Naive thymus-derived CD8-positive, alpha-beta T cell (primary cell): ENCODE measurements at regions not wholly inside any gene's neighbourhood (a gene's known extent, or its start where the extent isn't known, plus 50 kb on each side); places are given as distances from the start of the nearest gene placed in this dataset.

Experiments used
- ATAC-seq, 2 donors: fragments of 150-1000 bp; cut with Tn5 transposase in 1 of 2; sonication (Bioruptor Pico), chemical (Tn5 transposase) in 1 of 2; 1 replicate in 1 of 2; 2 replicates in 1 of 2; pipeline ENCODE4 v1.10.0; 2021; ENCODE audit warnings: mild to moderate bottlenecking in 2 of 2, moderate library complexity in 2 of 2
- POLR2A ChIA-PET: fragments of 350-600 bp; sonication (Branson Sonifier 250); formaldehyde crosslinking; loops from one replicate; lab custom pipeline; 2021; ENCODE audit warnings: antibody characterized with exemption; lab: Charles Lee
- DNase-seq, 10 donors: peaks; one replicate each; pipeline versions ENCODE4 v3.0.0 to v3.0.0-alpha.2; 2020 to 2022
- H3K27ac Mint-ChIP-seq, 10 donors: one replicate each; pipeline ENCODE4 v1.8.0; 2020 to 2022; ENCODE audit warnings: mild to moderate bottlenecking in 10 of 10, mixed read lengths in 10 of 10, moderate library complexity in 4 of 10, inconsistent platforms in 1 of 10
- H3K27me3 Mint-ChIP-seq, 5 donors: one replicate each; pipeline ENCODE4 v1.8.0; 2021 to 2022; ENCODE audit warnings: mixed read lengths in 5 of 5
- H3K36me3 Mint-ChIP-seq, 3 donors: one replicate each; pipeline ENCODE4 v1.8.0; 2020 to 2022; ENCODE audit warnings: mixed read lengths in 3 of 3, mild to moderate bottlenecking in 2 of 3, inconsistent platforms in 1 of 3
- H3K4me1 Mint-ChIP-seq, 4 donors: one replicate each; pipeline ENCODE4 v1.8.0; 2021 to 2022; ENCODE audit warnings: mixed read lengths in 4 of 4
- H3K4me3 Mint-ChIP-seq, 10 donors: one replicate each; pipeline ENCODE4 v1.8.0; 2020 to 2022; ENCODE audit warnings: mild to moderate bottlenecking in 10 of 10, mixed read lengths in 10 of 10, moderate library complexity in 6 of 10, inconsistent platforms in 1 of 10
- H3K9me3 Mint-ChIP-seq, 9 donors: one replicate each; pipeline ENCODE4 v1.8.0; 2020 to 2022; ENCODE audit warnings: mixed read lengths in 9 of 9, mild to moderate bottlenecking in 3 of 9, inconsistent platforms in 1 of 9, moderate library complexity in 1 of 9

- peaks cover 0 to 5% (median 0%) of the 10 kb centered on the region in 3 donors for H3K36me3 Mint-ChIP-seq
- H3K9me3 Mint-ChIP-seq, result peaks cover 2 to 23% (median 7%) of the 10 kb centered on the region in 9 donors
- H3K27me3 Mint-ChIP-seq, result peaks cover 0 to 23% (median 0%) of the 10 kb centered on the region in 5 donors
- no peaks in the 10 kb centered on the region for H3K4me1 Mint-ChIP-seq
- DNase-seq (no peak), ATAC-seq (no peak)
- no peak overlapping the region for H3K4me3 Mint-ChIP-seq
- H3K27ac Mint-ChIP-seq, result no peak overlapping the region
- POLR2A ChIA-PET, result no interaction called here
Observed at GRCh38 chr17:12567077-12568053, 98.3 kb upstream of the MYOCD start.

- no peaks in the 10 kb centered on the region for H3K4me1 Mint-ChIP-seq
- no peak for ATAC-seq
- DNase-seq, result no peak
- POLR2A ChIA-PET, result no interaction called here
- H3K27me3 Mint-ChIP-seq, result peaks cover 0 to 19% (median 0%) of the 10 kb centered on the region in 5 donors
- no peak overlapping the region for H3K27ac Mint-ChIP-seq
- H3K9me3 Mint-ChIP-seq, result peaks cover 0 to 22% (median 7%) of the 10 kb centered on the region in 9 donors
- H3K36me3 Mint-ChIP-seq, result peaks cover 0 to 5% (median 0%) of the 10 kb centered on the region in 3 donors
- H3K4me3 Mint-ChIP-seq, result no peak overlapping the region
Observed at GRCh38 chr17:12568358-12569251, 97.1 kb upstream of the MYOCD start.

DNA sequence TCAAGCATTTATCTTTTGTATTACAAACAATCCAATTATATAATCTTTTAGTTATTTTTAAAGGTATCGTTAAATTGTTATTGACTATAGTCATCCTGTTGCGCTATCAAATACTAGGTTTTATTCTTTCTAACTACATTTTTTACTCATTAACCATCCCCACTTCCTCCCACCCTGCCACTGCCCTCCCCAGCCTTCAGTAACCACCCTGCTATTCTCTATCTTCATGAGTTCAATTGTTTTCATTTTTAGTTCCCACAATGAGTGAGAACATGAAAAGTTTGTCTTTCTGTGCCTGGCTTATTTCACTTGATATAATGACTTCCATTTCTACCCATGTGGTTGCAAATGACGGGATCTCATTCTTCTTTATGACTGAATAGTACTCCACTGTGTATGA lies 94.1 kb upstream of the MYOCD start:
- peaks cover 0 to 3% (median 0%) of the 10 kb centered on the region in 5 donors for H3K27me3 Mint-ChIP-seq
- H3K4me3 Mint-ChIP-seq, result no peak overlapping the region
- H3K36me3 Mint-ChIP-seq, result peaks cover 0 to 5% (median 0%) of the 10 kb centered on the region in 3 donors
- ATAC-seq, result no peak
- no peak for DNase-seq
- H3K9me3 Mint-ChIP-seq, result peaks cover 0 to 17% (median 3%) of the 10 kb centered on the region in 9 donors
- peak overlapping the region in 1 of 10 donors; percentile 0 for H3K27ac Mint-ChIP-seq
- H3K4me1 Mint-ChIP-seq, result no peaks in the 10 kb centered on the region
- POLR2A ChIA-PET, result no interaction called here

DNA sequence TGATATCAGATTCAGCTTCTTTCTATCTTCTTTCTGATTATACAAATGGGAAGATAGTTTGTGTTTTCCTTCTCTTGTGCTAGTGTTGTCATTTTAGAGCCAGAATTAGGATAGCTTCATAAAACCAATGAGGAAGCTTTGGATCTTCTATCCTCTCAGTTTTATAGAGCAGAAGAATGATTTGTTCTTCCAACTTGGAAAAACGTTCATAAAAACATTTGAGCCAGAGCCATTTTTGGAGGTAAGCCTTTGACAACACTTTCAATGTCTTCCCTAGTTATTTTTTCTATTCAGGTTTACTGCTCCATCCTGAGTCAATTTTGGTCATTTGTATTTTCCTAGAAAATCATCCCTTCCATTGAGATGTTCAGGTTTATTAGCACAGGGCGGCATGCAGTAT lies 91.2 kb upstream of the MYOCD start:
- no peak for ATAC-seq
- H3K27me3 Mint-ChIP-seq, result peaks cover 0 to 15% (median 2%) of the 10 kb centered on the region in 5 donors
- peaks cover 0 to 19% (median 5%) of the 10 kb centered on the region in 9 donors for H3K9me3 Mint-ChIP-seq
- no peak for DNase-seq
- H3K27ac Mint-ChIP-seq, result no peak overlapping the region
- POLR2A ChIA-PET, result no interaction called here
- no peaks in the 10 kb centered on the region for H3K4me1 Mint-ChIP-seq
- H3K36me3 Mint-ChIP-seq, result peaks cover 0 to 5% (median 0%) of the 10 kb centered on the region in 3 donors
- no peak overlapping the region for H3K4me3 Mint-ChIP-seq

GRCh38 chr17:12575641-12576040 lies 90.0 kb upstream of the MYOCD start:
- H3K4me3 Mint-ChIP-seq, result no peak overlapping the region
- POLR2A ChIA-PET, result no interaction called here
- no peak for DNase-seq
- H3K9me3 Mint-ChIP-seq, result peaks cover 0 to 18% (median 5%) of the 10 kb centered on the region in 9 donors
- H3K27ac Mint-ChIP-seq, result no peak overlapping the region
- no peak for ATAC-seq
- no peaks in the 10 kb centered on the region for H3K4me1 Mint-ChIP-seq
- H3K27me3 Mint-ChIP-seq, result peaks cover 0 to 18% (median 2%) of the 10 kb centered on the region in 5 donors
- H3K36me3 Mint-ChIP-seq, result peaks cover 0 to 5% (median 0%) of the 10 kb centered on the region in 3 donors

DNA sequence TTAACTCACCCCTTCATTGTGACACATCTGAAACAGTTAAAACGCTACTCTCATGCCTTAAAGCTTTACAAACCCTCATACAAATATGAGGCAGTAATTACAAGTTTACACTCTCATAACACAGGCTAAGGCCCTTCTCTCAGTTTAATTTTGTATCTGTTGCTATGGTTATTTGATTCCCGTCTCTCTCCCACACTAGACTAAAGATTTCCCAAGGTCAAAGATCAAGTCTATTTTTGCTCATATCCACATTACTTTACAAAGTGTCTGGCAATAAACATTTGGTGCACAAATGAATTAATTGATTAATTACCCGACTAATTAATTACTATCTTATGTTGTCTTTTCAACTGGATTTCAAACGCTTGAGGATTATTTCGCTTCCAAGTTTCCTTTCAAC lies 86.4 kb upstream of the MYOCD start:
- Mint-ChIP-seq H3K4me1 (no peaks in the 10 kb centered on the region), H3K27me3 (peaks cover 5 to 26% (median 7%) of the 10 kb centered on the region in 5 donors), H3K4me3 (no peak overlapping the region), H3K27ac (no peak overlapping the region), H3K9me3 (peaks cover 0 to 16% (median 2%) of the 10 kb centered on the region in 9 donors), H3K36me3 (peaks cover 0 to 5% (median 0%) of the 10 kb centered on the region in 3 donors)
- DNase-seq (no peak), ATAC-seq (no peak)
- POLR2A ChIA-PET, result no interaction called here

- H3K36me3 Mint-ChIP-seq, result peaks cover 0 to 5% (median 0%) of the 10 kb centered on the region in 3 donors
- no peak overlapping the region for H3K27ac Mint-ChIP-seq
- DNase-seq, result no peak
- H3K9me3 Mint-ChIP-seq, result peaks cover 0 to 19% (median 2%) of the 10 kb centered on the region in 9 donors
- H3K4me3 Mint-ChIP-seq, result no peak overlapping the region
- POLR2A ChIA-PET, result no interaction called here
- no peak for ATAC-seq
- peaks cover 5 to 26% (median 7%) of the 10 kb centered on the region in 5 donors for H3K27me3 Mint-ChIP-seq
- no peaks in the 10 kb centered on the region for H3K4me1 Mint-ChIP-seq
Observed at GRCh38 chr17:12580640-12581039, 85.0 kb upstream of the MYOCD start.

DNA sequence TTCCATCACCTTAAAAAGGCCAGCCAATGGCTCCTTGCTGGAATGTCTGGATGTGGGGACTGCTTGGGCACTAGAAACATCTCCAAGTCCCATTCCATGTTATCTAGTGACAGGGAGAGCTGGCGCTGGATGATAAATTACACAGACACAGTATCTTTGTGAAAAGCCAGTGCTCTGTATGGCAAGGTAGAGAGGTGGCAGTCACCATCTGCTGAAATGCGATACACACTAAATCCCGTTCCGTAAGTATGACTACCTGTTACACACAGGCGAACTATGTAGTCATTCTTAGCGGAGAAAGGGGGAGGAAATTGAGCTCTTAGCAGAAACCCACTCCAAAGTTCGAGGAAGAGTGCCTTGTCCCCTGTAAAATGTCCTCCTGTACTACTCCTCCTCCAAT lies 81.0 kb upstream of the MYOCD start:
- peaks cover 0 to 15% (median 6%) of the 10 kb centered on the region in 9 donors for H3K9me3 Mint-ChIP-seq
- no peak for ATAC-seq
- H3K27me3 Mint-ChIP-seq, result peaks cover 3 to 17% (median 7%) of the 10 kb centered on the region in 5 donors
- H3K36me3 Mint-ChIP-seq, result peaks cover 0 to 5% (median 0%) of the 10 kb centered on the region in 3 donors
- no peak overlapping the region for H3K4me3 Mint-ChIP-seq
- POLR2A ChIA-PET, result no interaction called here
- no peak for DNase-seq
- H3K27ac Mint-ChIP-seq, result no peak overlapping the region
- no peaks in the 10 kb centered on the region for H3K4me1 Mint-ChIP-seq

GRCh38 chr17:12588531-12588930 lies 77.2 kb upstream of the MYOCD start:
- DNase-seq (no peak), ATAC-seq (no peak)
- H3K4me3 Mint-ChIP-seq, result no peak overlapping the region
- peaks cover 0 to 7% (median 0%) of the 10 kb centered on the region in 5 donors for H3K27me3 Mint-ChIP-seq
- no peak overlapping the region for H3K27ac Mint-ChIP-seq
- POLR2A ChIA-PET, result no interaction called here
- H3K4me1 Mint-ChIP-seq, result no peaks in the 10 kb centered on the region
- H3K36me3 Mint-ChIP-seq, result no peaks in the 10 kb centered on the region
- peaks cover 0 to 11% (median 7%) of the 10 kb centered on the region in 9 donors for H3K9me3 Mint-ChIP-seq

DNA sequence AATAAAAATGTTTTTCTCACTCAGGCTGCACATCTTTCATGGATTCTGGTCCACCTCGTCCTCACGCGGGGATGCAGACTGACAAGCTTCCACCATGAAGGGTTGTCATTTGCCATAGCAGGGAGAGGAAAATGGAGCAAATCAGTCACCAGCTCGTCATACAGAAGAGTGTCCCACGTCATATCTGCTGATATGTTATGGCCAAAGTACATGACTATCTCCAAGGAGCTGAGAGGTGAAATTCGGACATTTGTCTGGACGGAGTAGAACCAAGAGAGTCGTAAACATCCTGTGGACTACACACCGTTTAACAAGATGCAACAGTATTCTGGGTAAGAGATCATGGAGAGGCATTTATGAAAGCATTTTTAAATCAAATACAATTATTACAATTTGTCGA lies 75.3 kb upstream of the MYOCD start:
- Mint-ChIP-seq H3K4me3 (no peak overlapping the region), H3K4me1 (no peaks in the 10 kb centered on the region), H3K9me3 (peaks cover 0 to 11% (median 6%) of the 10 kb centered on the region in 9 donors), H3K27me3 (no peaks in the 10 kb centered on the region), H3K27ac (no peak overlapping the region), H3K36me3 (no peaks in the 10 kb centered on the region)
- no peak for ATAC-seq
- DNase-seq, result no peak
- POLR2A ChIA-PET, result no interaction called here

- no peaks in the 10 kb centered on the region for H3K4me1 Mint-ChIP-seq
- no peak overlapping the region for H3K4me3 Mint-ChIP-seq
- H3K36me3 Mint-ChIP-seq, result peaks cover 0 to 2% (median 0%) of the 10 kb centered on the region in 3 donors
- ATAC-seq (no peak), DNase-seq (no peak)
- no peak overlapping the region for H3K27ac Mint-ChIP-seq
- POLR2A ChIA-PET, result no interaction called here
- peaks cover 0 to 11% (median 6%) of the 10 kb centered on the region in 9 donors for H3K9me3 Mint-ChIP-seq
- H3K27me3 Mint-ChIP-seq, result no peaks in the 10 kb centered on the region
Observed at GRCh38 chr17:12591021-12591735, 74.5 kb upstream of the MYOCD start.

DNA sequence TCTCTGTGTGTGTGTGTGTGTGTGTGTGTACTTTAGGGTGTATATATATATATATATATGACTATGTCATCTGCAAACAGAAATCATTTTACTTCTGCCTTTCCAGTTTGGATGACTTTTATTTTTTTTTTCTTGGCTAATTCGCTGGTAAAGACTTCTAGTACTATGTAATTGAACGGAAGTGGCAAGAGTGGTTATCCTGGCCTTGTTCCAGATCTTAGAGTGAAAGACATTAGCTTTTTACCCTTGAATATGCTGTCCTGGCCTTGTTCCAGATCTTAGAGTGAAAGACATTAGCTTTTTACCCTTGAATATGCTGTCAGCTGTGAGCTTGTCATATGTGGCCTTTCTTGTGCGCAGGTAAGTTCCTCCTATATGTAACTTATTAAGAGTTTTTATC lies 72.7 kb upstream of the MYOCD start:
- Mint-ChIP-seq H3K36me3 (peaks cover 0 to 2% (median 0%) of the 10 kb centered on the region in 3 donors), H3K27me3 (no peaks in the 10 kb centered on the region), H3K27ac (no peak overlapping the region), H3K4me1 (no peaks in the 10 kb centered on the region), H3K9me3 (peaks cover 0 to 11% (median 3%) of the 10 kb centered on the region in 9 donors), H3K4me3 (no peak overlapping the region)
- ATAC-seq (no peak), DNase-seq (no peak)
- POLR2A ChIA-PET, result no interaction called here
